H1 (cell line): ENCODE measurements at regions not wholly inside any gene's neighbourhood (a gene's known extent, or its start where the extent isn't known, plus 50 kb on each side); places are given as distances from the start of the nearest gene placed in this dataset.

Source experiments
- ATF2 ChIP-seq: IDR thresholded peaks from 2 replicates; pipeline ENCODE4 v1.6.1; 2012; ENCODE audit warnings: low read length, inconsistent platforms
- CHD7 ChIP-seq: fragments of 300-600 bp; sonication (generic); IDR thresholded peaks from 2 replicates; pipeline ENCODE4 v1.7.1; 2012; ENCODE audit warnings: low read length, moderate library complexity, mild to moderate bottlenecking, inconsistent platforms; ENCODE audit not compliant: insufficient replicate concordance
- EGR1 ChIP-seq: IDR thresholded peaks from 2 replicates; pipeline ENCODE4 v1.6.1; 2011; ENCODE audit warnings: low read depth, low read length, borderline replicate concordance
- KDM5A ChIP-seq: fragments of 200-600 bp; IDR thresholded peaks from 2 replicates; pipeline ENCODE4 v1.7.1; 2012; ENCODE audit warnings: mild to moderate bottlenecking, low read length, inconsistent platforms, mixed read lengths
- SP1 ChIP-seq: IDR thresholded peaks from 2 replicates; pipeline ENCODE4 v1.6.1; 2011; ENCODE audit warnings: low read depth, low read length

- no peak for TF ChIP-seq CHD7
- TF ChIP-seq ATF2, result no peak
- no peak for TF ChIP-seq KDM5A
- no peak for TF ChIP-seq EGR1
- TF ChIP-seq SP1, result no peak
Measured at GRCh38 chr13:99129050-99129449, 71.6 kb upstream of the UBAC2 start (continued).
